Activated CD4-positive, alpha-beta T cell treated with anti-CD3 and anti-CD28 coated beads, Interleukin-2, amount 10 ng/mL, durations not matched to agents 24 days and 14 days (primary cell): ENCODE measurements at regions not wholly inside any gene's neighbourhood (a gene's known extent, or its start where the extent isn't known, plus 50 kb on each side); places are given as distances from the start of the nearest gene placed in this dataset.

Experiments used
- DNase-seq: peaks from one replicate; pipeline ENCODE4 v3.0.0; 2022
- H3K27ac Mint-ChIP-seq: one replicate; pipeline ENCODE4 v1.8.0; 2022; ENCODE audit warnings: mild to moderate bottlenecking, mixed read lengths
- H3K27me3 Mint-ChIP-seq: one replicate; pipeline ENCODE4 v1.8.0; 2022; ENCODE audit warnings: mixed read lengths
- H3K36me3 Mint-ChIP-seq: one replicate; pipeline ENCODE4 v1.8.0; 2022; ENCODE audit warnings: low read depth, mild to moderate bottlenecking, mixed read lengths
- H3K4me1 Mint-ChIP-seq: one replicate; pipeline ENCODE4 v1.8.0; 2021; ENCODE audit warnings: mixed read lengths
- H3K4me3 Mint-ChIP-seq: one replicate; pipeline ENCODE4 v1.8.0; 2022; ENCODE audit warnings: mild to moderate bottlenecking, moderate library complexity, mixed read lengths
- H3K9me3 Mint-ChIP-seq: one replicate; pipeline ENCODE4 v1.8.0; 2021; ENCODE audit warnings: mixed read lengths
- intact Hi-C: fragments of 100-400 bp; cut with micrococcal nuclease; formaldehyde crosslinking; loops from one replicate; pipeline ENCODE4 v1.15.1; 2023

DNA sequence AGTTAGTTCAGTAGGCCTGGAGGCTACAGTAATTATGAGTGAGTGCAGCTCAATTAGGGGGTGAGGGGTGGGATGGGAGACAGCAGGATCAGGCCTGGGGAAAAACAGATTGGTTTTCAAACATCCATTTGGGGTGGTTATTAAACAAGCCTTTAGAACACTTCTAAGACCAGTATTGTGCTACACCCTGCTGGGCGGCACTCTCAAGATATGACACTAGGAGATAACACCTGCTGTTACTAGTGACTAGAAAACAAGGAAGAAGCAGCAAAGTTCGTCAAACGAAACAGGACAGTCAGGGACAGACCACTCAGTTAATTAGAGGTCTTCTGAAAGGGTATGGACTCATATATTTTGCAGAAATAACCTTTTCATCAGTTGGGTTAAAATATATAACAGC is 353.6 kb downstream of the PTEN start:
- Mint-ChIP-seq H3K9me3 (peaks cover 12% of the 10 kb centered on the region), H3K4me3 (no peak overlapping the region), H3K27me3 (peaks cover 2% of the 10 kb centered on the region), H3K4me1 (peaks cover 2% of the 10 kb centered on the region), H3K27ac (no peak overlapping the region), H3K36me3 (peaks cover 2% of the 10 kb centered on the region)
- intact Hi-C loops = no loop called here
- no peak for DNase-seq

- Mint-ChIP-seq H3K4me3 (no peak overlapping the region), H3K36me3 (peaks cover 2% of the 10 kb centered on the region), H3K27me3 (peaks cover 4% of the 10 kb centered on the region), H3K9me3 (peaks cover 14% of the 10 kb centered on the region), H3K4me1 (no peaks in the 10 kb centered on the region), H3K27ac (no peak overlapping the region)
- DNase-seq = no peak
- intact Hi-C loops = no loop called here
These were observed 354.9 kb downstream of the PTEN start for GRCh38 chr10:88218362-88218761.

GRCh38 chr10:88219753-88220152 is 356.3 kb downstream of the PTEN start:
- no peaks in the 10 kb centered on the region for H3K36me3 Mint-ChIP-seq
- H3K9me3 Mint-ChIP-seq = peaks cover 7% of the 10 kb centered on the region
- no peak for DNase-seq
- H3K27ac Mint-ChIP-seq = no peak overlapping the region
- H3K4me3 Mint-ChIP-seq = no peak overlapping the region
- H3K4me1 Mint-ChIP-seq = no peaks in the 10 kb centered on the region
- H3K27me3 Mint-ChIP-seq = peaks cover 6% of the 10 kb centered on the region
- intact Hi-C loops = no loop called here

DNA sequence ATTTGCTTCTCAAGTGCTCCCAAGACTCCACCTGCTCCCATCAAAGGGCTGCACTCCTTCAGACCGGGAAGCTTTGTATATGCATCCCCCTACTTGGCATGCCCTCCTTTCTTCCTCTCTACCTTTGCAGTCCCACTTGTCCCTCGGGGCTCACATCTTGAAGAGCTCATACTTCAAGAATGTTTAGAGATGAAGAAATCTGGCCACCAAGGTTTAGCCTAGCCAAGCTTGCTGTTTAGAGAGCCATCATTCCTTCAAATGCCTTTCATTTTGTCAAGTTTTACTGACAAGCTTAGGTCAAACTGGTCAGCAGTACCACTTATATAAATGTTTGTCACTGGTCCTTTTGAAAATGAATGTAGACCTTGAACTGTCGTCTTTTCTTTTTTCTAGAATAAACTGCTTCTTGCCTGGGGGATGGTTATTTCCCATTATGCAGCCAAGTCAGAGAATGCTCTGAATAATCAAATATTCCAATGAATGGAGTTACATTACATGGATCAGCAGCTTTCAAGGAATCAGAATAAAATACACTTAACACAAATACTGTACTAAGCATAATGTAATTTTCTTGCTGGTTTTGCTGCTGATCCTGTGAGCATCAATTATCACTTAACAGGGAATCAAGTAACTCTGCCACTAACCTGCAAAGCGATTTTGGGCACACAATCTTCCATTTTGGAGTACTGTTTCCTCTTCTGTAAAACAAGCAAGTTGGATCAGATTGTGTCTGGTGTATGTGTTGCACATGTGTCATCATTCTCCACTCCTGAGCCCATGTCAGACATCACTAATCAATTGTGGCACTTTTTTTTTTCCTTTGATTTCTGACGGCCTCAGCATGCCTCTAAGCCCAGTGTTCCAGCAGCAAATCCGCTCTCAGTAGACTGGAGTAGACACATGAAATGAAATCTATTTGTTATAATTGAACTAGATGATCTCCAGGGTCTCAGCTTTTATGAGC is 357.9 kb downstream of the PTEN start:
- peaks cover 8% of the 10 kb centered on the region for H3K27me3 Mint-ChIP-seq
- no peak for DNase-seq
- intact Hi-C loops = no loop called here
- no peak overlapping the region for H3K4me3 Mint-ChIP-seq
- no peaks in the 10 kb centered on the region for H3K36me3 Mint-ChIP-seq
- no peaks in the 10 kb centered on the region for H3K4me1 Mint-ChIP-seq
- no peak overlapping the region for H3K27ac Mint-ChIP-seq
- H3K9me3 Mint-ChIP-seq = peaks cover 7% of the 10 kb centered on the region

DNA sequence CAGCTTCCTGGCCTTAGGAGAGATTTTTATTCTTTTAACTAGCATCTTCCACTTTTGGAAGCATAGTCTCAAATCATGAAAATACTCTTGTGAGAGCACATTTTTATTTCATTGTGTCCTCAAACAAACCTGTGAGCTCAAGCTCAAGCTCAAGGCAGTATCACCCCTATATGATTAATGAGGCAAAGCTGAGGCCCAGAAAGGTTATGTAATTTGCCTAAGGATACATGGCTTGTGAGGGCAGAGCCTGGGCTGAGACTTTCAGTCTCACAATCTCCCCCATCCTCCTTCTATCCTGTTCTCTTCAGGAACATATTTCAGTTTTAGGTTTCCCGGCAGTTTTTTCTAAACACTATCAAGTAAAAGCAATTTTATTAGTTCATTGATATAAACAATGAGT is 359.5 kb downstream of the PTEN start:
- intact Hi-C loops = no loop called here
- peaks cover 8% of the 10 kb centered on the region for H3K27me3 Mint-ChIP-seq
- no peaks in the 10 kb centered on the region for H3K4me1 Mint-ChIP-seq
- no peak for DNase-seq
- H3K4me3 Mint-ChIP-seq = no peak overlapping the region
- no peak overlapping the region for H3K27ac Mint-ChIP-seq
- peaks cover 7% of the 10 kb centered on the region for H3K9me3 Mint-ChIP-seq
- H3K36me3 Mint-ChIP-seq = no peaks in the 10 kb centered on the region
